OCI-M1 (cell line): ENCODE measurements at regions not wholly inside any gene's neighbourhood (a gene's known extent, or its start where the extent isn't known, plus 50 kb on each side); places are given as distances from the start of the nearest gene placed in this dataset.
"Not testable (repeated sequence)": the region's sequence is repeated elsewhere in the genome, so short reads cannot be mapped to it uniquely, and the experiment has no call there.

Source experiments
- DNase-seq: peaks from one replicate; lab custom pipeline; 2025; lab: John Stamatoyannopoulos, UW

- DNase-seq = no peak
These were observed 81.0 kb downstream of the CPXCR1 start for GRCh38 chrX:88828011-88828410.

- DNase-seq = no peak
These were observed 83.1 kb downstream of the CPXCR1 start for GRCh38 chrX:88830111-88830510.

- not testable (repeated sequence) for DNase-seq
These were observed 90.7 kb downstream of the CPXCR1 start for GRCh38 chrX:88837721-88838120.

GRCh38 chrX:88838392-88838791 lies 91.4 kb downstream of the CPXCR1 start:
- no peak for DNase-seq

GRCh38 chrX:88843841-88844240 lies 96.8 kb downstream of the CPXCR1 start:
- DNase-seq = peak; percentile 51

- no peak for DNase-seq
These were observed 106.9 kb downstream of the CPXCR1 start for GRCh38 chrX:88853925-88854324.

GRCh38 chrX:88863726-88864125 lies 116.7 kb downstream of the CPXCR1 start:
- no peak for DNase-seq

GRCh38 chrX:88865634-88866033 lies 118.6 kb downstream of the CPXCR1 start:
- peak; percentile 51 for DNase-seq

GRCh38 chrX:88881536-88881935 lies 134.5 kb downstream of the CPXCR1 start:
- no peak for DNase-seq

- DNase-seq = no peak
These were observed 136.2 kb downstream of the CPXCR1 start for GRCh38 chrX:88883200-88883599.

- DNase-seq = no peak
These were observed 139.9 kb downstream of the CPXCR1 start for GRCh38 chrX:88886908-88887307.

GRCh38 chrX:88903989-88904718 lies 157.1 kb downstream of the CPXCR1 start:
- DNase-seq = no peak

GRCh38 chrX:88908056-88908455 lies 161.0 kb downstream of the CPXCR1 start:
- no peak for DNase-seq

GRCh38 chrX:88937616-88938015 lies 190.6 kb downstream of the CPXCR1 start:
- no peak for DNase-seq

- no peak for DNase-seq
These were observed 193.9 kb downstream of the CPXCR1 start for GRCh38 chrX:88940904-88941303.

GRCh38 chrX:88944661-88945060 lies 197.6 kb downstream of the CPXCR1 start:
- DNase-seq = no peak

- not testable (repeated sequence) for DNase-seq
These were observed 209.0 kb downstream of the CPXCR1 start for GRCh38 chrX:88956059-88956458.

GRCh38 chrX:88977835-88978234 lies 230.8 kb downstream of the CPXCR1 start:
- DNase-seq = no peak

GRCh38 chrX:88982183-88982582 lies 235.2 kb downstream of the CPXCR1 start:
- no peak for DNase-seq

GRCh38 chrX:88982933-88983332 lies 235.9 kb downstream of the CPXCR1 start:
- no peak for DNase-seq

GRCh38 chrX:88988796-88989195 lies 241.8 kb downstream of the CPXCR1 start:
- DNase-seq = no peak

GRCh38 chrX:88990882-88991582 lies 244.0 kb downstream of the CPXCR1 start:
- no peak for DNase-seq

- DNase-seq = no peak
These were observed 244.6 kb downstream of the CPXCR1 start for GRCh38 chrX:88991583-88992132.
